OCI-LY1 (cell line): ENCODE measurements at regions not wholly inside any gene's neighbourhood (a gene's known extent, or its start where the extent isn't known, plus 50 kb on each side); places are given as distances from the start of the nearest gene placed in this dataset.
"Not testable (repeated sequence)": the region's sequence is repeated elsewhere in the genome, so short reads cannot be mapped to it uniquely, and the experiment has no call there.

Source experiments
- H2AFZ ChIP-seq: fragments of 200-600 bp; sonication (generic), shearing (Covaris generic); 2 replicates; pipeline ENCODE4 v1.6.0; 2014; ENCODE audit warnings: antibody characterized with exemption, mild to moderate bottlenecking, low read length
- H3F3A ChIP-seq: fragments of 200-600 bp; sonication (generic), shearing (Covaris generic); 2 replicates; pipeline ENCODE4 v1.6.0; 2014; ENCODE audit warnings: mild to moderate bottlenecking, antibody characterized with exemption, low read length, moderate library complexity; ENCODE audit not compliant: insufficient read depth
- H3K27ac ChIP-seq: fragments of 200-600 bp; sonication (generic); 2 replicates; pipeline ENCODE4 v1.5.1; 2014; ENCODE audit warnings: low read length, mixed run types, mild to moderate bottlenecking, low read depth; ENCODE audit not compliant: poor library complexity, severe bottlenecking
- H3K27me3 ChIP-seq: fragments of 200-600 bp; sonication (generic); 2 replicates; pipeline ENCODE4 v1.6.0; 2014; ENCODE audit warnings: antibody characterized with exemption, mild to moderate bottlenecking, low read length, moderate library complexity; ENCODE audit not compliant: insufficient read depth
- H3K36me3 ChIP-seq: fragments of 200-600 bp; sonication (generic); 2 replicates; pipeline ENCODE4 v1.6.1; 2014; ENCODE audit warnings: mild to moderate bottlenecking, antibody characterized with exemption, low read length, moderate library complexity, mixed read lengths; ENCODE audit not compliant: insufficient read depth
- H3K4me1 ChIP-seq: fragments of 200-600 bp; sonication (generic); 2 replicates; pipeline ENCODE4 v1.5.1; 2014; ENCODE audit warnings: mild to moderate bottlenecking, low read length, moderate library complexity; ENCODE audit not compliant: insufficient read depth, severe bottlenecking
- H3K4me2 ChIP-seq: fragments of 200-600 bp; sonication (generic), shearing (Covaris generic); 2 replicates; pipeline ENCODE4 v1.6.1; 2014; ENCODE audit warnings: low read length
- H3K4me3 ChIP-seq: fragments of 200-600 bp; sonication (generic); 2 replicates; pipeline ENCODE4 v1.5.1; 2014; ENCODE audit warnings: low read length, low read depth, mild to moderate bottlenecking, mixed read lengths; ENCODE audit not compliant: poor library complexity, severe bottlenecking
- H3K79me2 ChIP-seq: fragments of 200-600 bp; shearing (Covaris generic); 2 replicates; pipeline ENCODE4 v1.6.1; 2016; ENCODE audit warnings: mixed run types, low read length, mixed read lengths; ENCODE audit not compliant: insufficient read depth
- H3K9ac ChIP-seq: fragments of 200-600 bp; sonication (generic), shearing (Covaris generic); 2 replicates; pipeline ENCODE4 v1.6.1; 2014; ENCODE audit warnings: mild to moderate bottlenecking, low read length, mixed read lengths
- H3K9me2 ChIP-seq: fragments of 200-600 bp; sonication (generic), shearing (Covaris generic); 2 replicates; pipeline ENCODE4 v1.6.1; 2014; ENCODE audit warnings: low read depth, mild to moderate bottlenecking, low read length, mixed read lengths
- H3K9me3 ChIP-seq: fragments of 200-600 bp; shearing (Covaris generic); 2 replicates; pipeline ENCODE4 v1.6.1; 2014; ENCODE audit warnings: low read length, mixed read lengths
- H4K20me1 ChIP-seq: fragments of 200-600 bp; sonication (generic), shearing (Covaris generic); 2 replicates; pipeline ENCODE4 v1.6.0; 2016; ENCODE audit warnings: mild to moderate bottlenecking, low read length; ENCODE audit not compliant: insufficient read depth
- CTCF ChIP-seq: fragments of 200-600 bp; sonication (generic), shearing (Covaris generic); IDR thresholded peaks from 2 replicates; pipeline ENCODE4 v1.5.1; 2017; ENCODE audit warnings: mild to moderate bottlenecking, antibody characterized with exemption, low read length, moderate library complexity, mixed read lengths
- EZH2 ChIP-seq: fragments of 200-600 bp; sonication (generic), shearing (Covaris generic); IDR thresholded peaks from 2 replicates; pipeline ENCODE4 v1.8.0; 2017; ENCODE audit warnings: borderline replicate concordance, mixed run types, mild to moderate bottlenecking, antibody characterized with exemption, low read length, moderate library complexity, mixed read lengths

GRCh38 chr1:229007167-229007566 is 263.7 kb upstream of the RAB4A start:
- no peaks in the 10 kb centered on the region for H3K9me2 ChIP-seq
- H3K9ac ChIP-seq, result no peak overlapping the region
- H3K36me3 ChIP-seq, result no peaks in the 10 kb centered on the region
- H2AFZ ChIP-seq, result no peak overlapping the region
- H4K20me1 ChIP-seq, result no peaks in the 10 kb centered on the region
- no peak for TF ChIP-seq CTCF
- no peak for TF ChIP-seq EZH2
- no peaks in the 10 kb centered on the region for H3K4me1 ChIP-seq
- H3K4me3 ChIP-seq, result no peak overlapping the region
- H3K27ac ChIP-seq, result no peak overlapping the region
- H3F3A ChIP-seq, result no peaks in the 10 kb centered on the region
- H3K4me2 ChIP-seq, result no peak overlapping the region
- no peaks in the 10 kb centered on the region for H3K27me3 ChIP-seq
- no peaks in the 10 kb centered on the region for H3K9me3 ChIP-seq
- H3K79me2 ChIP-seq, result no peaks in the 10 kb centered on the region

GRCh38 chr1:229007701-229008100 is 263.2 kb upstream of the RAB4A start:
- no peak overlapping the region for H3K4me3 ChIP-seq
- H3K27me3 ChIP-seq, result no peaks in the 10 kb centered on the region
- no peak overlapping the region for H2AFZ ChIP-seq
- no peak overlapping the region for H3K4me2 ChIP-seq
- no peaks in the 10 kb centered on the region for H3K36me3 ChIP-seq
- no peak overlapping the region for H3K27ac ChIP-seq
- TF ChIP-seq EZH2, result no peak
- TF ChIP-seq CTCF, result no peak
- H3F3A ChIP-seq, result no peaks in the 10 kb centered on the region
- H3K9me2 ChIP-seq, result no peaks in the 10 kb centered on the region
- no peaks in the 10 kb centered on the region for H3K4me1 ChIP-seq
- H4K20me1 ChIP-seq, result no peaks in the 10 kb centered on the region
- no peak overlapping the region for H3K9ac ChIP-seq
- no peaks in the 10 kb centered on the region for H3K9me3 ChIP-seq
- no peaks in the 10 kb centered on the region for H3K79me2 ChIP-seq

- H3K4me2 ChIP-seq, H4K20me1 ChIP-seq, H3K4me1 ChIP-seq, H3K36me3 ChIP-seq, H3K27me3 ChIP-seq, H3K27ac ChIP-seq, H3F3A ChIP-seq, H3K9me3 ChIP-seq, H3K4me3 ChIP-seq, H2AFZ ChIP-seq, H3K79me2 ChIP-seq, H3K9me2 ChIP-seq, H3K9ac ChIP-seq: not testable (repeated sequence)
Observed at GRCh38 chr1:229008347-229008746, 262.6 kb upstream of the RAB4A start.

- Histone ChIP-seq H3K4me2 (no peak overlapping the region), H3K4me1 (no peaks in the 10 kb centered on the region), H4K20me1 (no peaks in the 10 kb centered on the region), H3F3A (no peaks in the 10 kb centered on the region), H3K9me2 (no peaks in the 10 kb centered on the region), H3K27me3 (no peaks in the 10 kb centered on the region), H3K9ac (no peak overlapping the region), H3K79me2 (no peaks in the 10 kb centered on the region), H3K36me3 (no peaks in the 10 kb centered on the region), H3K27ac (no peak overlapping the region), H3K9me3 (no peaks in the 10 kb centered on the region), H2AFZ (no peak overlapping the region), H3K4me3 (no peak overlapping the region)
- TF ChIP-seq EZH2, result no peak
- TF ChIP-seq CTCF, result no peak
Observed at GRCh38 chr1:229011022-229011421, 259.9 kb upstream of the RAB4A start.
